ENCODE measurements at regions not wholly inside any gene's neighbourhood (a gene's known extent, or its start where the extent isn't known, plus 50 kb on each side); places are given as distances from the start of the nearest gene placed in this dataset.

- TF ChIP-seq CTCF (IDR thresholded peaks at IDR 0.05) (no peak), POLR2AphosphoS5 (IDR thresholded peaks at IDR 0.05; ENCODE audit: low read depth, low read length) (no peak), SIN3A (IDR thresholded peaks at IDR 0.05; ENCODE audit: borderline replicate concordance, insufficient read depth, low read depth, low read length) (no peak)
- TF ChIP-seq, protein P1, sequence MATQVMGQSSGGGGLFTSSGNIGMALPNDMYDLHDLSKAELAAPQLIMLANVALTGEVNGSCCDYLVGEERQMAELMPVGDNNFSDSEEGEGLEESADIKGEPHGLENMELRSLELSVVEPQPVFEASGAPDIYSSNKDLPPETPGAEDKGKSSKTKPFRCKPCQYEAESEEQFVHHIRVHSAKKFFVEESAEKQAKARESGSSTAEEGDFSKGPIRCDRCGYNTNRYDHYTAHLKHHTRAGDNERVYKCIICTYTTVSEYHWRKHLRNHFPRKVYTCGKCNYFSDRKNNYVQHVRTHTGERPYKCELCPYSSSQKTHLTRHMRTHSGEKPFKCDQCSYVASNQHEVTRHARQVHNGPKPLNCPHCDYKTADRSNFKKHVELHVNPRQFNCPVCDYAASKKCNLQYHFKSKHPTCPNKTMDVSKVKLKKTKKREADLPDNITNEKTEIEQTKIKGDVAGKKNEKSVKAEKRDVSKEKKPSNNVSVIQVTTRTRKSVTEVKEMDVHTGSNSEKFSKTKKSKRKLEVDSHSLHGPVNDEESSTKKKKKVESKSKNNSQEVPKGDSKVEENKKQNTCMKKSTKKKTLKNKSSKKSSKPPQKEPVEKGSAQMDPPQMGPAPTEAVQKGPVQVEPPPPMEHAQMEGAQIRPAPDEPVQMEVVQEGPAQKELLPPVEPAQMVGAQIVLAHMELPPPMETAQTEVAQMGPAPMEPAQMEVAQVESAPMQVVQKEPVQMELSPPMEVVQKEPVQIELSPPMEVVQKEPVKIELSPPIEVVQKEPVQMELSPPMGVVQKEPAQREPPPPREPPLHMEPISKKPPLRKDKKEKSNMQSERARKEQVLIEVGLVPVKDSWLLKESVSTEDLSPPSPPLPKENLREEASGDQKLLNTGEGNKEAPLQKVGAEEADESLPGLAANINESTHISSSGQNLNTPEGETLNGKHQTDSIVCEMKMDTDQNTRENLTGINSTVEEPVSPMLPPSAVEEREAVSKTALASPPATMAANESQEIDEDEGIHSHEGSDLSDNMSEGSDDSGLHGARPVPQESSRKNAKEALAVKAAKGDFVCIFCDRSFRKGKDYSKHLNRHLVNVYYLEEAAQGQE (IDR thresholded peaks at IDR 0.05; ENCODE audit: insufficient read depth in 1 of 2, low read depth in 2 of 2, low read length in 1 of 2) = no peak
Observed at GRCh38 chr5:58149746-58150145, 310.1 kb downstream of the PLK2 start.

Data from Panc1 (cell line).